ENCODE measurements at regions not wholly inside any gene's neighbourhood (a gene's known extent, or its start where the extent isn't known, plus 50 kb on each side); places are given as distances from the start of the nearest gene placed in this dataset.
A peak's percentile ranks its signal among the peaks of the same experiment; 100 is the strongest.

DNA sequence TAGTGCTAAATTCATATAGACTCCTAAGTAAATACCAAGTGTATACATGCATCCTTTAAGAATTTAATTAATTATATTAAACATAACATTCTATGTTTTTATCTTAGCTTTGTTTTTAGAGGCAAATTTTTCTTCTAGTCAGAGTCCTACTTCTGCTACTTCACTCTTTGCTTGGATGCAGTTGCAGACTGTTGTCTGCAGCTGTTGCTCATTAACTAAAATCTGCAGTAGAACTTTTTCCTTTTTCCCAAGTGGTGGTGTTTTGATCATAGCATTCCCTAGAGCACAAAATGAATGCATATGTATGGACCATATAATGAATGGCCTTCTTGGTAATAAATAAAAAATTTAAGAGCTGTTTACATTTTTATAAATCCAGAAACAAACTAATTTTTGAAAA is 198.3 kb downstream of the CASP12 start:
- no peak for DNase-seq (ENCODE audit: low read depth)
- TF ChIP-seq, protein P1, sequence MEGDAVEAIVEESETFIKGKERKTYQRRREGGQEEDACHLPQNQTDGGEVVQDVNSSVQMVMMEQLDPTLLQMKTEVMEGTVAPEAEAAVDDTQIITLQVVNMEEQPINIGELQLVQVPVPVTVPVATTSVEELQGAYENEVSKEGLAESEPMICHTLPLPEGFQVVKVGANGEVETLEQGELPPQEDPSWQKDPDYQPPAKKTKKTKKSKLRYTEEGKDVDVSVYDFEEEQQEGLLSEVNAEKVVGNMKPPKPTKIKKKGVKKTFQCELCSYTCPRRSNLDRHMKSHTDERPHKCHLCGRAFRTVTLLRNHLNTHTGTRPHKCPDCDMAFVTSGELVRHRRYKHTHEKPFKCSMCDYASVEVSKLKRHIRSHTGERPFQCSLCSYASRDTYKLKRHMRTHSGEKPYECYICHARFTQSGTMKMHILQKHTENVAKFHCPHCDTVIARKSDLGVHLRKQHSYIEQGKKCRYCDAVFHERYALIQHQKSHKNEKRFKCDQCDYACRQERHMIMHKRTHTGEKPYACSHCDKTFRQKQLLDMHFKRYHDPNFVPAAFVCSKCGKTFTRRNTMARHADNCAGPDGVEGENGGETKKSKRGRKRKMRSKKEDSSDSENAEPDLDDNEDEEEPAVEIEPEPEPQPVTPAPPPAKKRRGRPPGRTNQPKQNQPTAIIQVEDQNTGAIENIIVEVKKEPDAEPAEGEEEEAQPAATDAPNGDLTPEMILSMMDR (IDR thresholded peaks at IDR 0.05; ENCODE audit: insufficient read depth, low read depth, low read length) = no peak
- H3K4me3 ChIP-seq (ENCODE audit: low read depth, low read length) = no peak overlapping the region

DNA sequence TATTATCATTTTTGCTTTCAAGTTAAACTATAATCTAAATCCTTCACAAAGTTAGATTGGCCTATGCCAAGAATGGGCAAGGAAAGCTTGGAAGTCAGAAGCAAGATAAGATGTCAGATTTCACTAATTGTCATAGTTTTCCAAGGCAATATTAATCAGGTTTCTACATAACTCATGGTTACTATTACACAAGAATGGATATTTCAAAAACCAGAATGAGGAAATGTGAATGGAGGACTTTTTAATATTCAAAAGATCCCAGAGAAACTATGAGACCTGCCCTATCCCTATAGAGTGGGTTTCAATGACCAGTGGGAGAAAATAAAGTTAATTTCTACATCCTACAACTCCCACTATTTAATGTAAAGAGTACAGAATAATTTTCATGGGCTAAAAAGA is 203.2 kb downstream of the CASP12 start:
- TF ChIP-seq, protein P1 (IDR thresholded peaks at IDR 0.05; ENCODE audit: insufficient read depth, low read depth, low read length) = no peak
- no peak for DNase-seq (ENCODE audit: low read depth)
- H3K4me3 ChIP-seq (ENCODE audit: low read depth, low read length) = no peak overlapping the region

- TF ChIP-seq, protein P1 (IDR thresholded peaks at IDR 0.05; ENCODE audit: insufficient read depth, low read depth, low read length) = no peak
- DNase-seq (ENCODE audit: low read depth) = peak; percentile 57
- H3K4me3 ChIP-seq (ENCODE audit: low read depth, low read length) = no peak overlapping the region
Measured at GRCh38 chr11:104694259-104695064, 203.8 kb downstream of the CASP12 start.

GRCh38 chr11:104692751-104693150 is 205.5 kb downstream of the CASP12 start:
- no peak for DNase-seq (ENCODE audit: low read depth)
- TF ChIP-seq, protein P1 (IDR thresholded peaks at IDR 0.05; ENCODE audit: insufficient read depth, low read depth, low read length) = no peak
- H3K4me3 ChIP-seq (ENCODE audit: low read depth, low read length) = no peak overlapping the region

DNA sequence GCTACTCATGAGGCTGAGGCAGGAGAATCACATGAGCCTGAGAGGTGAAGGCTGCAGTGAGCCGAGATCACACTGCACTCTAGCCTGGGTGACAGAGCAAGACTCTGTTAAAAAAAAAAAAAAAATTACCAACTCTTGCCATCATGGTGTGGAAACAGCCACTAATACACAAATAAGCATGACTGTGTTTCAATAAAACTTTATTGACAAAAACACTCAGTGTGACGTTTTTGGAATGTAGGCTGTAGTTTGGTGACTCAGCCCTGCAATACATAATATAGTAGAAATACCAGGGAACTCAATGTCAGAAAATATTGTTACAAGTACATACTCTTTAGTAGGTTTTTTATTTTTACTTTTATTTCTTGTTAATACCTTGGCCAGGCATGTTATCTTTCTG is 207.1 kb downstream of the CASP12 start:
- H3K4me3 ChIP-seq (ENCODE audit: low read depth, low read length) = no peak overlapping the region
- DNase-seq (ENCODE audit: low read depth) = no peak
- TF ChIP-seq, protein P1 (IDR thresholded peaks at IDR 0.05; ENCODE audit: insufficient read depth, low read depth, low read length) = no peak

GRCh38 chr11:104690241-104690640 is 208.0 kb downstream of the CASP12 start:
- H3K4me3 ChIP-seq (ENCODE audit: low read depth, low read length) = no peak overlapping the region
- peak; percentile 25 for DNase-seq (ENCODE audit: low read depth)
- TF ChIP-seq, protein P1 (IDR thresholded peaks at IDR 0.05; ENCODE audit: insufficient read depth, low read depth, low read length) = no peak

DNA sequence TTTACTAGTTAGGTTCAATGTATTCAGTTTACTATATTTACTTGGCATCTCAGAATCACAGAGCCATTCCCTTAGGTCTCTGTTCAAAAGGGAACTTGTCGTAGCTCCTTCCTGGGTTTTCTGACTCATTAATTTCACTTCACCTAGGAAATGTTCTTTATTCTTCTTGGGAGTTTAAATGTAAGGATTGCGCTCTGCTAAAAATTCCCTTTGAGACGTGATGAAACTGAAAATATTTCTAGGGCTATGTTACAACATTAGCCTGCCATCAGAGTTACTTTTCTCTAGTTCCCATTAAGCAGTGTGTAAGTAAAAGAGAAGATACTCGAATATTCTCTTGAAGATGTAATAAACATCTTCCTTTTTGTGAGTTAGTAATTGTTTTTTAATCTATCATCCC is 209.5 kb downstream of the CASP12 start:
- TF ChIP-seq, protein P1 (IDR thresholded peaks at IDR 0.05; ENCODE audit: insufficient read depth, low read depth, low read length) = no peak
- DNase-seq (ENCODE audit: low read depth) = no peak

More for the DNA sequence above, 209.5 kb downstream of the CASP12 start:
- no peak overlapping the region for H3K4me3 ChIP-seq (ENCODE audit: low read depth, low read length)

Measured in fibroblast of villous mesenchyme (primary cell).